GM18858 (cell line): ENCODE measurements at regions not wholly inside any gene's neighbourhood (a gene's known extent, or its start where the extent isn't known, plus 50 kb on each side); places are given as distances from the start of the nearest gene placed in this dataset.

Source experiments
- ATAC-seq: cut with Tn5 transposase; IDR thresholded peaks from one replicate; pipeline ENCODE4 v1.9.1; 2021; ENCODE audit not compliant: unreplicated experiment

GRCh38 chr4:180710628-180711337 lies 1532.4 kb upstream of the TENM3 start:
- ATAC-seq = no peak

GRCh38 chr4:180717451-180718033 lies 1525.7 kb upstream of the TENM3 start:
- no peak for ATAC-seq

GRCh38 chr4:180721356-180721755 lies 1521.8 kb upstream of the TENM3 start:
- ATAC-seq = no peak

- no peak for ATAC-seq
Measured at GRCh38 chr4:180726611-180727010, 1516.6 kb upstream of the TENM3 start.

- no peak for ATAC-seq
Measured at GRCh38 chr4:180727478-180727877, 1515.7 kb upstream of the TENM3 start.

GRCh38 chr4:180734753-180735432 lies 1508.3 kb upstream of the TENM3 start:
- no peak for ATAC-seq

- no peak for ATAC-seq
Measured at GRCh38 chr4:180741703-180742102, 1501.5 kb upstream of the TENM3 start.

- no peak for ATAC-seq
Measured at GRCh38 chr4:180745019-180745418, 1498.2 kb upstream of the TENM3 start.

GRCh38 chr4:180751009-180751408 lies 1492.2 kb upstream of the TENM3 start:
- no peak for ATAC-seq

GRCh38 chr4:180757927-180758326 lies 1485.3 kb upstream of the TENM3 start:
- peak; percentile 51 for ATAC-seq

- no peak for ATAC-seq
Measured at GRCh38 chr4:180766045-180766444, 1477.2 kb upstream of the TENM3 start.

GRCh38 chr4:180766944-180767729 lies 1476.1 kb upstream of the TENM3 start:
- no peak for ATAC-seq

- ATAC-seq = no peak
Measured at GRCh38 chr4:180768610-180769009, 1474.6 kb upstream of the TENM3 start.

GRCh38 chr4:180769791-180770190 lies 1473.4 kb upstream of the TENM3 start:
- no peak for ATAC-seq

- ATAC-seq = no peak
Measured at GRCh38 chr4:180770265-180770664, 1472.9 kb upstream of the TENM3 start.

GRCh38 chr4:180784940-180785339 lies 1458.3 kb upstream of the TENM3 start:
- ATAC-seq = no peak

- no peak for ATAC-seq
Measured at GRCh38 chr4:180788729-180789128, 1454.5 kb upstream of the TENM3 start.

- no peak for ATAC-seq
Measured at GRCh38 chr4:180789929-180790328, 1453.3 kb upstream of the TENM3 start.

GRCh38 chr4:180790471-180790870 lies 1452.7 kb upstream of the TENM3 start:
- ATAC-seq = no peak

GRCh38 chr4:180792541-180792940 lies 1450.7 kb upstream of the TENM3 start:
- ATAC-seq = no peak

- no peak for ATAC-seq
Measured at GRCh38 chr4:180794333-180794732, 1448.9 kb upstream of the TENM3 start.
